H1 (cell line): ENCODE measurements at regions not wholly inside any gene's neighbourhood (a gene's known extent, or its start where the extent isn't known, plus 50 kb on each side); places are given as distances from the start of the nearest gene placed in this dataset.

Experiments used
- CTCF ChIA-PET: fragments of 300-600 bp; sonication (Branson Sonifier 250); formaldehyde crosslinking; loops from one replicate; lab custom pipeline; 2021; ENCODE audit not compliant: partially characterized antibody; lab: Charles Lee
- POLR2A ChIA-PET: fragments of 300-600 bp; sonication (Branson Sonifier 250); formaldehyde crosslinking; loops from one replicate; lab custom pipeline; 2021; ENCODE audit warnings: inconsistent platforms; ENCODE audit not compliant: partially characterized antibody; lab: Charles Lee
- DNase-seq, 2 experiments: peaks; one replicate each; pipeline versions ENCODE4 v3.0.0 to v3.0.0-alpha.2; 2010 to 2022; ENCODE audit warnings: low spot score in 2 of 2, low read depth in 1 of 2, mixed read lengths in 1 of 2
- FAIRE-seq: peaks from 2 replicates; lab custom pipeline; 2011; peaks lifted over from hg19 to GRCh38; lab: Jason Lieb, UNC
- H2AFZ ChIP-seq: 2 replicates; pipeline ENCODE4 v1.8.1; 2012; ENCODE audit warnings: low read length, inconsistent platforms
- H2AK5ac ChIP-seq: 2 replicates; pipeline ENCODE4 v1.6.1; 2013; ENCODE audit warnings: low read depth, low read length
- H2BK120ac ChIP-seq: replicated peaks from 2 replicates; pipeline ENCODE3; 2013; ENCODE audit warnings: low read depth, low read length, inconsistent platforms
- H2BK12ac ChIP-seq: 2 replicates; pipeline ENCODE4 v1.6.1; 2013; ENCODE audit warnings: low read depth, low read length
- H2BK15ac ChIP-seq: 2 replicates; pipeline ENCODE4 v1.6.1; 2013; ENCODE audit warnings: low read length
- H2BK20ac ChIP-seq: 2 replicates; pipeline ENCODE4 v1.6.1; 2013; ENCODE audit warnings: low read length
- H2BK5ac ChIP-seq: 2 replicates; pipeline ENCODE4 v1.6.1; 2013; ENCODE audit warnings: low read depth, low read length
- H3K14ac ChIP-seq: 2 replicates; pipeline ENCODE4 v1.6.1; 2013; ENCODE audit warnings: inconsistent platforms; ENCODE audit not compliant: insufficient read length
- H3K18ac ChIP-seq: 2 replicates; pipeline ENCODE4 v1.6.1; 2013; ENCODE audit warnings: low read length; ENCODE audit errors: extremely low read depth
- H3K23ac ChIP-seq: 2 replicates; pipeline ENCODE4 v1.6.1; 2013; ENCODE audit warnings: inconsistent platforms; ENCODE audit not compliant: insufficient read length
- H3K23me2 ChIP-seq: 2 replicates; pipeline ENCODE4 v1.6.1; 2013; ENCODE audit warnings: low read depth, low read length
- H3K27ac ChIP-seq: 2 replicates; pipeline ENCODE4 v1.6.1; 2011; ENCODE audit warnings: low read depth, low read length, inconsistent platforms
- H3K27me3 ChIP-seq, 4 experiments: replicated peaks in 1 of 4; 1 replicate in 1 of 4; 2 replicates in 3 of 4; pipeline versions ENCODE4 v1.6.1 to v1.8.1; 2011 to 2013; ENCODE audit warnings: low read length in 3 of 4, mild to moderate bottlenecking in 3 of 4, inconsistent platforms in 2 of 4, mixed read lengths in 2 of 4, moderate library complexity in 1 of 4; ENCODE audit not compliant: control insufficient read depth in 3 of 4, insufficient read depth in 3 of 4; ENCODE audit errors: extremely low read depth in 1 of 4
- H3K36me3 ChIP-seq, 4 experiments: 2 replicates each; pipeline versions ENCODE4 v1.6.1 to v1.8.1; 2011 to 2013; ENCODE audit warnings: mild to moderate bottlenecking in 4 of 4, low read length in 3 of 4, moderate library complexity in 2 of 4, control low read depth in 1 of 4, inconsistent platforms in 1 of 4; ENCODE audit not compliant: insufficient read depth in 4 of 4, control insufficient read depth in 2 of 4
- H3K4ac ChIP-seq: replicated peaks from 2 replicates; pipeline ENCODE3; 2013; ENCODE audit warnings: low read length, low read depth, mixed read lengths, inconsistent platforms; ENCODE audit not compliant: insufficient read length
- H3K4me1 ChIP-seq, 4 experiments: replicated peaks in 1 of 4; 1 replicate in 1 of 4; 2 replicates in 3 of 4; pipeline versions ENCODE4 v1.6.1 to v1.8.1; 2011 to 2013; ENCODE audit warnings: low read length in 3 of 4, inconsistent platforms in 2 of 4, mixed read lengths in 1 of 4; ENCODE audit not compliant: insufficient read depth in 4 of 4, control insufficient read depth in 3 of 4
- H3K4me2 ChIP-seq, 2 experiments: 2 replicates each; pipeline versions ENCODE4 v1.6.1 to v1.8.1; 2011 to 2013; ENCODE audit warnings: low read depth in 2 of 2, low read length in 2 of 2, control low read depth in 1 of 2, inconsistent platforms in 1 of 2, mild to moderate bottlenecking in 1 of 2; ENCODE audit not compliant: insufficient read depth in 1 of 2
- H3K4me3 ChIP-seq, 4 experiments: fragments of 200-600, 300-600 bp in 1 of 4; sonication (generic), shearing (Covaris generic), sonication (Bioruptor Twin) in 1 of 4; 2 replicates each; pipeline versions ENCODE4 v1.5.1 to v1.8.1; 2011 to 2016; ENCODE audit warnings: low read length in 4 of 4, low read depth in 3 of 4, control low read depth in 2 of 4, inconsistent platforms in 2 of 4, mild to moderate bottlenecking in 2 of 4, mixed read lengths in 1 of 4, moderate library complexity in 1 of 4; ENCODE audit not compliant: insufficient read depth in 2 of 4; ENCODE audit errors: extremely low read depth in 1 of 4
- H3K56ac ChIP-seq: replicated peaks from 2 replicates; pipeline ENCODE3; 2013; ENCODE audit warnings: low read depth, mild to moderate bottlenecking, mixed read lengths, low read length, inconsistent platforms; ENCODE audit not compliant: insufficient read length
- H3K79me1 ChIP-seq: 2 replicates; pipeline ENCODE4 v1.6.1; 2013; ENCODE audit warnings: low read depth, low read length, control low read depth
- H3K79me2 ChIP-seq, 2 experiments: 2 replicates each; pipeline versions ENCODE4 v1.6.1 to v1.8.1; 2012 to 2013; ENCODE audit warnings: low read length in 2 of 2, mild to moderate bottlenecking in 2 of 2, inconsistent platforms in 1 of 2; ENCODE audit not compliant: insufficient read depth in 2 of 2, control insufficient read depth in 1 of 2
- H3K9ac ChIP-seq, 4 experiments: replicated peaks in 1 of 4; 1 replicate in 1 of 4; 2 replicates in 3 of 4; pipeline versions ENCODE4 v1.6.1 to v1.8.1; 2011 to 2013; ENCODE audit warnings: low read depth in 3 of 4, low read length in 3 of 4, control low read depth in 2 of 4, mild to moderate bottlenecking in 2 of 4, moderate library complexity in 2 of 4, inconsistent platforms in 1 of 4; ENCODE audit errors: extremely low read depth in 1 of 4
- H3K9me3 ChIP-seq, 2 experiments: 2 replicates each; pipeline versions ENCODE4 v1.6.1 to v1.8.1; 2012 to 2013; ENCODE audit warnings: mild to moderate bottlenecking in 2 of 2, moderate library complexity in 2 of 2, control low read depth in 1 of 2, inconsistent platforms in 1 of 2, low read depth in 1 of 2, low read length in 1 of 2, mixed read lengths in 1 of 2; ENCODE audit not compliant: insufficient read depth in 2 of 2
- H4K20me1 ChIP-seq, 2 experiments: replicated peaks in 1 of 2; 2 replicates each; pipeline versions ENCODE3 to v1.8.1; 2011 to 2013; ENCODE audit warnings: inconsistent platforms in 2 of 2, low read length in 2 of 2, mild to moderate bottlenecking in 1 of 2; ENCODE audit not compliant: insufficient read depth in 2 of 2, control insufficient read depth in 1 of 2
- H4K5ac ChIP-seq: 2 replicates; pipeline ENCODE4 v1.6.1; 2013; ENCODE audit warnings: low read length, low read depth, mixed read lengths, inconsistent platforms; ENCODE audit not compliant: insufficient read length
- H4K8ac ChIP-seq: 2 replicates; pipeline ENCODE4 v1.8.0; 2013; ENCODE audit warnings: mild to moderate bottlenecking, moderate library complexity, low read length, inconsistent platforms; ENCODE audit not compliant: insufficient read depth; ENCODE audit errors: extremely low read depth
- H4K91ac ChIP-seq: replicated peaks from 2 replicates; pipeline ENCODE3; 2013; ENCODE audit warnings: low read length, mixed read lengths, inconsistent platforms; ENCODE audit not compliant: insufficient read length
- BRCA1 ChIP-seq: IDR thresholded peaks from 2 replicates; pipeline ENCODE4 v1.6.1; 2012; ENCODE audit warnings: low read depth, low read length, improper control_type of control experiment
- CHD1 ChIP-seq: IDR thresholded peaks from 2 replicates; pipeline ENCODE4 v1.6.1; 2012; ENCODE audit warnings: low read depth, low read length, improper control_type of control experiment
- CHD2 ChIP-seq: IDR thresholded peaks from 2 replicates; pipeline ENCODE4 v1.6.1; 2012; ENCODE audit warnings: low read length, improper control_type of control experiment
- CTBP2 ChIP-seq: IDR thresholded peaks from 2 replicates; pipeline ENCODE4 v1.7.0; 2011; ENCODE audit warnings: borderline replicate concordance, mild to moderate bottlenecking, moderate library complexity, mixed read lengths, low read length; ENCODE audit not compliant: insufficient read depth, insufficient read length
- CTCF ChIP-seq, 3 experiments: IDR thresholded peaks; 1 replicate in 2 of 3; 2 replicates in 1 of 3; pipeline versions ENCODE4 v1.5.1 to v1.6.1; 2011; ENCODE audit warnings: low read length in 3 of 3, mild to moderate bottlenecking in 3 of 3, inconsistent platforms in 2 of 3, low read depth in 1 of 3, moderate library complexity in 1 of 3; ENCODE audit not compliant: insufficient read depth in 1 of 3; ENCODE audit errors: control extremely low read depth in 1 of 3
- POU5F1 ChIP-seq: IDR thresholded peaks from 2 replicates; pipeline ENCODE4 v1.6.1; 2011; ENCODE audit warnings: low read depth, mild to moderate bottlenecking, low read length, moderate library complexity
- TCF12 ChIP-seq: IDR thresholded peaks from 2 replicates; pipeline ENCODE4 v1.6.1; 2011; ENCODE audit warnings: low read depth, mild to moderate bottlenecking, low read length
- YY1 ChIP-seq: IDR thresholded peaks from 2 replicates; pipeline ENCODE4 v1.6.1; 2011; ENCODE audit warnings: low read depth, mild to moderate bottlenecking, low read length
- WGBS, 2 experiments: shearing (Covaris generic) in 1 of 2; methylation state at CpG; one replicate each; pipeline versions ENCODE4 v1.1.6 to v1.1.7; 2013 to 2015; ENCODE audit warnings: low lambda C conversion rate in 2 of 2, mixed read lengths in 2 of 2, inconsistent platforms in 1 of 2, low coverage in 1 of 2, missing lambda C conversion rate in 1 of 2; ENCODE audit not compliant: insufficient replicate concordance in 2 of 2, insufficient coverage in 1 of 2, insufficient read length in 1 of 2; ENCODE audit errors: extremely low coverage in 1 of 2, missing lambda C conversion rate in 1 of 2; 5-methylcytosine and 5-hydroxymethylcytosine counted together

GRCh38 chr2:126790987-126791780 lies 107.5 kb upstream of the TEX51 start:
- 91% methylated on average over 14 of the region's 18 CpGs; no CpG with 5 or more reads in 1 of the 2 experiments for WGBS, 2 experiments
- Histone ChIP-seq H3K9ac (no peak overlapping the region), H3K79me2 (no peaks in the 10 kb centered on the region), H3K79me1 (no peaks in the 10 kb centered on the region), H3K27ac (no peak overlapping the region), H2AFZ (no peak overlapping the region), H3K14ac (no peak overlapping the region), H2AK5ac (no peak overlapping the region), H2BK15ac (no peak overlapping the region), H2BK120ac (no peak overlapping the region), H3K4me1 (peaks cover 0 to 2% (median under 1%) of the 10 kb centered on the region in 4 experiments; a peak in 2 of 7 replicates), H2BK5ac (no peak overlapping the region), H4K5ac (no peak overlapping the region), H3K27me3 (0 out of 7 replicates have a peak, but pooled peaks cover 0 to 2% (median 0%) of the 10 kb centered on the region in 4 experiments), H2BK12ac (no peak overlapping the region), H3K4me2 (no peak overlapping the region), H3K18ac (no peak overlapping the region), H3K23ac (no peak overlapping the region), H4K20me1 (no peaks in the 10 kb centered on the region), H3K9me3 (no peaks in the 10 kb centered on the region), H2BK20ac (no peak overlapping the region), H3K56ac (no peak overlapping the region), H3K23me2 (no peaks in the 10 kb centered on the region), H3K4me3 (no peak overlapping the region), H3K36me3 (no peaks in the 10 kb centered on the region), H4K91ac (no peak overlapping the region), H4K8ac (no peak overlapping the region; the same call in 1 of the 2 replicates), H3K4ac (no peak overlapping the region)
- DNase-seq, result no peak
- ChIA-PET POLR2A (no interaction called here), CTCF (interaction anchor here (0.6 to 1.4 kb wide), 2 partner anchors 228 to 1743 kb away, joined by 3 read pairs; no protein-coding TSS in a partner anchor)
- no peak for FAIRE-seq
- TF ChIP-seq CHD2, result no peak
- no peak for TF ChIP-seq CTBP2
- TF ChIP-seq CHD1, result no peak
- TF ChIP-seq TCF12, result no peak
- TF ChIP-seq BRCA1, result no peak
- TF ChIP-seq YY1, result no peak
- TF ChIP-seq CTCF (IDR thresholded peaks at IDR 0.05; ENCODE audit: control extremely low read depth in 1 of 3, insufficient read depth in 1 of 3, low read depth in 1 of 3, low read length in 3 of 3), result no peak
- TF ChIP-seq POU5F1, result no peak
